LNCAP (cell line): ENCODE measurements at regions not wholly inside any gene's neighbourhood (a gene's known extent, or its start where the extent isn't known, plus 50 kb on each side); places are given as distances from the start of the nearest gene placed in this dataset.

Source experiments
- TF ChIP-seq, protein P1 (sequence below): fragments of 450-650 bp; IDR thresholded peaks from 2 replicates; pipeline ENCODE4 v1.5.1; 2017; ENCODE audit warnings: mild to moderate bottlenecking

DNA sequence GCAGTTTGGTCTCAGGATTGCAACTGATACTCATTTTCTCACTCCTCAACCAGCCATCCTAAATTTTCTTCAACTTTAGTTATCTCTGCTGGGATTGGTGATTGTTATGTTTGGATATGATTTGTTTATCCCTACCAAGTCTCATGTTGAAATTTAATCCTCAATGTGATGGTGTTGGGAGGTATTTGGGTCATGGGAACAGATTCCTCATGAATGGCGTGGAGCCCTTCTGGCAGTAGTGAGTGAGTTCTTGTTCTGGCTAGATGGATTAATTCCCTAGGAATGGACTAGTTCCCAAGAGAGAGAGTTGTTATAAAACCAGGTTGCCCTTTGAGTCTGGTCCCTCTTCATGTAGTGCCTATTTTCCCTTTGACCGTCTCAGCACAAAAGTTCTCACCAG lies 399.9 kb downstream of the SQOR start:
- TF ChIP-seq, protein P1, sequence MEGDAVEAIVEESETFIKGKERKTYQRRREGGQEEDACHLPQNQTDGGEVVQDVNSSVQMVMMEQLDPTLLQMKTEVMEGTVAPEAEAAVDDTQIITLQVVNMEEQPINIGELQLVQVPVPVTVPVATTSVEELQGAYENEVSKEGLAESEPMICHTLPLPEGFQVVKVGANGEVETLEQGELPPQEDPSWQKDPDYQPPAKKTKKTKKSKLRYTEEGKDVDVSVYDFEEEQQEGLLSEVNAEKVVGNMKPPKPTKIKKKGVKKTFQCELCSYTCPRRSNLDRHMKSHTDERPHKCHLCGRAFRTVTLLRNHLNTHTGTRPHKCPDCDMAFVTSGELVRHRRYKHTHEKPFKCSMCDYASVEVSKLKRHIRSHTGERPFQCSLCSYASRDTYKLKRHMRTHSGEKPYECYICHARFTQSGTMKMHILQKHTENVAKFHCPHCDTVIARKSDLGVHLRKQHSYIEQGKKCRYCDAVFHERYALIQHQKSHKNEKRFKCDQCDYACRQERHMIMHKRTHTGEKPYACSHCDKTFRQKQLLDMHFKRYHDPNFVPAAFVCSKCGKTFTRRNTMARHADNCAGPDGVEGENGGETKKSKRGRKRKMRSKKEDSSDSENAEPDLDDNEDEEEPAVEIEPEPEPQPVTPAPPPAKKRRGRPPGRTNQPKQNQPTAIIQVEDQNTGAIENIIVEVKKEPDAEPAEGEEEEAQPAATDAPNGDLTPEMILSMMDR: no peak

- TF ChIP-seq, protein P1: no peak
These were observed 404.9 kb downstream of the SQOR start for GRCh38 chr15:46039703-46040102.

- TF ChIP-seq, protein P1: no peak
These were observed 407.1 kb downstream of the SQOR start for GRCh38 chr15:46041905-46042304.

GRCh38 chr15:46059921-46060594 lies 425.2 kb downstream of the SQOR start:
- TF ChIP-seq, protein P1: no peak

DNA sequence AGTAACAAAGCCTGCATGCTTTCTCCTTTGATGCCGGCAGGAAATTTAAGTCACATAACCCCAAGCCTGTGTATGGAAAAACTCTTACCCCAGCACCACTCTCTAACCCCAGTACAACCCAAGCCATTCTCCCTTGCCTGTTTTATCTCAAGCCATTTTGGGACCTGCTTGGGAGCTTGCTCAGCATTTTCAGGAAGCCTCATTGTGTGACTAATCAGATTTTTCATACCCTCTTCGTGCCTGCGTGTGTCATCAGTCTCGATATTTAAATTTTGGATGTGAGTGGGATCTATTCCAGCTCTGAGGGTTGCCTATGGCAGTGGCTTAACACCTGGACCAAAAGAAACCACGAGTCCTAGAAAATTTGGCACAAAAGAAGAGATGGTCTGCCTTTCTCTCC lies 426.2 kb downstream of the SQOR start:
- TF ChIP-seq, protein P1: no peak

DNA sequence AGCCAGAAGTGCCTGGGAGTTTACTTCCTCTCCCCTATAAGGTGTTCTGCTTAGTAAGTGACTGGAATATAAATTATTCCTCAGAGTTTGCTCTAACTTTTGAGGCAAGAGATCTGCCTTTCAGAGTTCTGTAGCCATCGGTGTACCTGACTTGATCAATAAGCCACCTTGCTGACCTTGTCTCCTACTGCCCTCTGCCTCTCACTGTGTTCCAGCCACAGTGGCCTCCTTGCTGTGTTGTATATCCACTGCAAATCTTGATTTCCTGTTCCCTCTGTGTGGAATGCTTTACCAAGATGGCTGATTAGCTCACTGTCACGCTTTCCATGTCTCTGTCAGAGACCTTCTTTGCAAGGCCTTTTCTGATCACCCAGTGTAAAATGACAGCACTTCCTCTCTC lies 442.4 kb downstream of the SQOR start:
- TF ChIP-seq, protein P1: no peak

DNA sequence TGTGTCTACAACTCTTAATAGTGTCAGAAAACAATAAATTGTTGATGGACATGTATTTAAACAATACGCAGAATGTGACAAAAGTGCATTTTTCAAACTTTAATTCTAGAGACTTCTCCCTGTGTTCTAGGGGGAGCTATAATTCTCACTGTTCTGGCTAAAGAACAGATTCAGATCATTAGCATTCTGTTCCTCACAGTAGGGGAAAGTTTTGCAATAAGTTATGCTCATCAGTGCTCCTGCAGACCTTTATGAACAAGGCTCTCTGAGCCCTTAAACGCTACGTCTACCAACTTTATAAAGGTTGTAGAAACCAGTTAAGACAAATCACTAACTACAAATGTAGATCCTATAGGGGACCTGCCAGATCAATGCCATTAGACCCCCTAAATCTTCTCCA lies 444.2 kb downstream of the SQOR start:
- TF ChIP-seq, protein P1: no peak

DNA sequence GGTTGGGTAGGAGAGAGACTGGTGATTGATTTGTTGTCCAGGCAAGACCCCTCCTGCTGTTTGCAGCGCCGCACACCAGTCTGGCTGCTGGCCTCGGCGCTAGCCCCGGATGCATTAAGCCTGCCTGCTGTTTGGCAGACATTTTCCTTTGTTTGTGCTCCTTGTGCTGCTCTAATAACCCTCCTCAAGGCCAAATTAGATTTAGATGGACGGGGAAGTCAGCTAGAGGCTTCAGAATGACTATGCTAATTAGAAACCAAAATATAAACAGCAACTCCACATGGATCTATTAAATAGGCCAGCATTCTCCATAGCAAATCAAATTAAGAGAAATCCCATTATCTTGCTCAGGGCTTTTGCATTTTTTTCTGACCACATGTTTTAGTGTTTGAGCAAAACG lies 445.2 kb downstream of the SQOR start:
- TF ChIP-seq, protein P1: no peak
